DND-41 (cell line): ENCODE measurements at regions not wholly inside any gene's neighbourhood (a gene's known extent, or its start where the extent isn't known, plus 50 kb on each side); places are given as distances from the start of the nearest gene placed in this dataset.

ENCODE experiments used
- EZH2 ChIP-seq: IDR thresholded peaks from 3 replicates; pipeline ENCODE4 v1.6.1; 2012; ENCODE audit warnings: borderline replicate concordance, low read depth, mild to moderate bottlenecking, moderate library complexity, low read length, inconsistent platforms; ENCODE audit not compliant: severe bottlenecking
- TF ChIP-seq, protein P1 (sequence below): IDR thresholded peaks from 2 replicates; pipeline ENCODE4 v1.5.1; 2012; ENCODE audit warnings: borderline replicate concordance, low read length, moderate library complexity, mild to moderate bottlenecking; ENCODE audit not compliant: poor library complexity, severe bottlenecking; ENCODE audit errors: extremely low read depth

DNA sequence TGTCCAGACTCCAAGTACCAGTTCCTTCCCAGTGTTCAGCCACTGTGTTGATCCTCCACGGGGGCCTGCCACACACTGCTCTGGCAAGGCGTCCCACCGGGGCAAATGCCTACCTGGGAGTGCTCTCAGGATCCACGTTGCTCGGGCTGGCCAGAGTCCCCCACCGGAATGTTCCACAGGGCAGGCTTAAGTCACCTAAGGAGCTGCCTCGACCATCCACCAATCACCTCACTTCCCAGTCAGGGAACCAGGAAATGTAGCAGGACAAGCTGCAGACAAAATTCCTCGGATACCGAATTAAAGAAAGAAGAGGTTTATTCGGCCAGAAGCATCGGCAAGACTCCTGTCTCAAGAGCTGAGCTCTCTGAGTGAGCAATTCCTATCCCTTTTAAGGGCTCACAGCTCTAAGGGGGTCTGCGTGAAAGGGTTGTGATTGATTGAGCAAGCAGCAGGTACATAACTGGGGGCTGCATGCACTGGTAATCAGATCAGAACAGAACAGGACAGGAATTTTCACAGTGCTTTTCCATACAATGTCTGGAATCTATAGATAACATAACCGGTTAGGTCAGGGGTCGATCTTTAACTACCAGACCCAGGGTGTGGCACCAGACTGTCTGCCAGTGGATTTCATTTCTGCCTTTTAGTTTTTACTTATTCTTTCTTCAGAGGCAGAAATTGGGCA lies 56.9 kb upstream of the EDNRB start:
- TF ChIP-seq, protein P1, sequence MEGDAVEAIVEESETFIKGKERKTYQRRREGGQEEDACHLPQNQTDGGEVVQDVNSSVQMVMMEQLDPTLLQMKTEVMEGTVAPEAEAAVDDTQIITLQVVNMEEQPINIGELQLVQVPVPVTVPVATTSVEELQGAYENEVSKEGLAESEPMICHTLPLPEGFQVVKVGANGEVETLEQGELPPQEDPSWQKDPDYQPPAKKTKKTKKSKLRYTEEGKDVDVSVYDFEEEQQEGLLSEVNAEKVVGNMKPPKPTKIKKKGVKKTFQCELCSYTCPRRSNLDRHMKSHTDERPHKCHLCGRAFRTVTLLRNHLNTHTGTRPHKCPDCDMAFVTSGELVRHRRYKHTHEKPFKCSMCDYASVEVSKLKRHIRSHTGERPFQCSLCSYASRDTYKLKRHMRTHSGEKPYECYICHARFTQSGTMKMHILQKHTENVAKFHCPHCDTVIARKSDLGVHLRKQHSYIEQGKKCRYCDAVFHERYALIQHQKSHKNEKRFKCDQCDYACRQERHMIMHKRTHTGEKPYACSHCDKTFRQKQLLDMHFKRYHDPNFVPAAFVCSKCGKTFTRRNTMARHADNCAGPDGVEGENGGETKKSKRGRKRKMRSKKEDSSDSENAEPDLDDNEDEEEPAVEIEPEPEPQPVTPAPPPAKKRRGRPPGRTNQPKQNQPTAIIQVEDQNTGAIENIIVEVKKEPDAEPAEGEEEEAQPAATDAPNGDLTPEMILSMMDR, result no peak
- TF ChIP-seq EZH2, result no peak
